Stomach (tissue), 8 donors: ENCODE measurements at regions not wholly inside any gene's neighbourhood (a gene's known extent, or its start where the extent isn't known, plus 50 kb on each side); places are given as distances from the start of the nearest gene placed in this dataset.

Experiments
- DNase-seq, 2 donors: peaks; one replicate each; pipeline versions ENCODE4 v3.0.0 to v3.0.0-alpha.2; 2013 to 2019
- H3K27ac ChIP-seq, 5 donors: fragments of 200-600 bp in 4 of 5; sonication (generic) in 4 of 5; one replicate each; pipeline ENCODE4 v1.5.1; 2013 to 2019; ENCODE audit warnings: mild to moderate bottlenecking in 1 of 5, moderate library complexity in 1 of 5
- H3K27me3 ChIP-seq, 3 donors: fragments of 200-600 bp; sonication (generic); one replicate each; pipeline ENCODE4 v1.5.1; 2017 to 2019; ENCODE audit warnings: mixed run types in 1 of 3
- H3K36me3 ChIP-seq, 4 donors: fragments of 200-600 bp; sonication (generic); 1 replicate in 3 of 4; 2 replicates in 1 of 4; pipeline ENCODE4 v1.5.1; 2016 to 2019
- H3K4me1 ChIP-seq, 4 donors: fragments of 200-600 bp; sonication (generic); one replicate each; pipeline ENCODE4 v1.5.1; 2016 to 2019
- H3K4me3 ChIP-seq, 4 donors: fragments of 200-600 bp; sonication (generic) in 3 of 4; one replicate each; pipeline ENCODE4 v1.5.1; 2016 to 2019; ENCODE audit warnings: mild to moderate bottlenecking in 1 of 4
- H3K9me3 ChIP-seq, 4 donors: fragments of 200-600 bp; sonication (generic); one replicate each; pipeline ENCODE4 v1.5.1; 2016 to 2019
- CTCF ChIP-seq, 7 experiments: fragments of 450-650 bp in 4 of 7; fragments of 200-600 bp in 3 of 7; sonication (generic) in 3 of 7; IDR thresholded peaks; one replicate each; pipeline ENCODE4 v1.5.1; 2016 to 2019; ENCODE audit warnings: antibody characterized with exemption in 7 of 7, control low read depth in 2 of 7, mild to moderate bottlenecking in 1 of 7
- EP300 ChIP-seq: sonication (generic); formaldehyde crosslinking; IDR thresholded peaks from one replicate; pipeline ENCODE4 v1.6.1; 2017; ENCODE audit warnings: antibody characterized with exemption
- POLR2A ChIP-seq, 4 donors: fragments of 450-650 bp; IDR thresholded peaks; one replicate each; pipeline ENCODE4 v1.6.1; 2016; ENCODE audit warnings: antibody characterized with exemption in 4 of 4, control low read depth in 2 of 4, mild to moderate bottlenecking in 1 of 4, moderate library complexity in 1 of 4
- POLR2AphosphoS5 ChIP-seq, 3 donors: sonication (generic); formaldehyde crosslinking; IDR thresholded peaks; one replicate each; pipeline ENCODE4 v1.6.1; 2016; ENCODE audit warnings: antibody characterized with exemption in 3 of 3
- WGBS, 5 donors: extraction: QIAGEN DNeasy Blood & Tissue Kit in 3 of 5; methylation state at CpG; one replicate each; pipeline versions ENCODE4 v1.1.5 to v1.1.7; 2013 to 2018; 5-methylcytosine and 5-hydroxymethylcytosine counted together
- intact Hi-C: fragments of 100-400 bp; cut with DNase I; formaldehyde crosslinking; loops from one replicate; pipeline ENCODE4 v1.15.1; 2023; ENCODE audit warnings: low total_unique reads
- donor health status: healthy with polysubstance abuse.
- donor health status: Bipolar disorder and iron deficiency.
- donor health status: healthy.

- Histone ChIP-seq H3K9me3 (peaks cover 0 to 14% (median 12%) of the 10 kb centered on the region in 4 donors), H3K4me1 (no peaks in the 10 kb centered on the region), H3K4me3 (no peak overlapping the region), H3K36me3 (no peaks in the 10 kb centered on the region), H3K27ac (no peak overlapping the region), H3K27me3 (no peaks in the 10 kb centered on the region)
- intact Hi-C loops: no loop called here
- WGBS, 5 donors: 34 to 69% (median 53%) methylated on average over 2 of the region's 2 CpGs
- no peak for TF ChIP-seq POLR2AphosphoS5 (IDR thresholded peaks at IDR 0.05)
- no peak for TF ChIP-seq POLR2A (IDR thresholded peaks at IDR 0.05)
- TF ChIP-seq CTCF (IDR thresholded peaks at IDR 0.05): no peak
- no peak for TF ChIP-seq EP300
- no peak for DNase-seq
These were observed 1491.0 kb downstream of the SI start for GRCh38 chr3:163587342-163587741.

GRCh38 chr3:163582967-163583366 is 1495.3 kb downstream of the SI start:
- H3K36me3 ChIP-seq: no peaks in the 10 kb centered on the region
- no peaks in the 10 kb centered on the region for H3K27me3 ChIP-seq
- no peak overlapping the region for H3K27ac ChIP-seq
- H3K4me3 ChIP-seq: no peak overlapping the region
- 76 to 95% (median 86%) methylated on average over 1 of the region's 1 CpG for WGBS, 5 donors
- TF ChIP-seq EP300 (no peak), POLR2AphosphoS5 (IDR thresholded peaks at IDR 0.05) (no peak), CTCF (IDR thresholded peaks at IDR 0.05) (no peak), POLR2A (IDR thresholded peaks at IDR 0.05) (no peak)
- no peak for DNase-seq
- peaks cover 0 to 14% (median 12%) of the 10 kb centered on the region in 4 donors for H3K9me3 ChIP-seq
- intact Hi-C loops: no loop called here
- H3K4me1 ChIP-seq: no peaks in the 10 kb centered on the region

GRCh38 chr3:163577271-163577670 is 1501.0 kb downstream of the SI start:
- H3K4me1 ChIP-seq: no peaks in the 10 kb centered on the region
- DNase-seq: no peak
- no peak overlapping the region for H3K4me3 ChIP-seq
- H3K27ac ChIP-seq: no peak overlapping the region
- whole genome bisulfite sequencing, 5 donors: 63 to 77% (median 69%) methylated on average over 3 of the region's 3 CpGs
- H3K27me3 ChIP-seq: no peaks in the 10 kb centered on the region
- no peak for TF ChIP-seq EP300
- TF ChIP-seq CTCF (IDR thresholded peaks at IDR 0.05): no peak
- TF ChIP-seq POLR2AphosphoS5 (IDR thresholded peaks at IDR 0.05): no peak
- no peak for TF ChIP-seq POLR2A (IDR thresholded peaks at IDR 0.05)
- intact Hi-C loops: no loop called here
- no peaks in the 10 kb centered on the region for H3K36me3 ChIP-seq
- H3K9me3 ChIP-seq: peaks cover 0 to 6% (median 2%) of the 10 kb centered on the region in 4 donors

DNA sequence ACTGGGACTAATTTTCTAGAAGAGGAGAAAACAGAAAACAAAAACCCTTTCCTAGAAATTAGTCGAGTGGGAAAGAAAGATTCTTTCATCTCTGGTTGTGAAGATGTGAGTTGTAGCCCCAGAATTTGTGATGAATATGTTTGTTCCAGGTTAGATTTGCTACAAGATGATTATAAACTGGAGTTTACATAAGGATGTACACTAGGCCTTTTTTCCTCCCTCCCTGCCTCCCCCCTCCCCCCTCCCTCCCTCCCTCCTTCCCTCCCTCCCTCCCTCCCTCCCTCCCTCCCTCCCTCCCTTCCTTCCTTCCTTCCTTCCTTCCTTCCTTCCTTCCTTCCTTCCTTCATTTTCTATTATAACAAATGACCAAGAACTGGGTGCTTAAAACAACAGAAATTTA is 1502.0 kb downstream of the SI start:
- no peak overlapping the region for H3K27ac ChIP-seq
- peaks cover 0 to 14% (median 3%) of the 10 kb centered on the region in 4 donors for H3K9me3 ChIP-seq
- H3K4me3 ChIP-seq: no peak overlapping the region
- no peaks in the 10 kb centered on the region for H3K4me1 ChIP-seq
- WGBS, 5 donors: 37 to 69% (median 59%) methylated on average over 1 of the region's 1 CpG
- no peaks in the 10 kb centered on the region for H3K27me3 ChIP-seq
- no peaks in the 10 kb centered on the region for H3K36me3 ChIP-seq
- intact Hi-C loops: no loop called here
- TF ChIP-seq POLR2AphosphoS5 (IDR thresholded peaks at IDR 0.05): no peak
- no peak for TF ChIP-seq CTCF (IDR thresholded peaks at IDR 0.05)
- no peak for TF ChIP-seq POLR2A (IDR thresholded peaks at IDR 0.05)
- TF ChIP-seq EP300: no peak
- DNase-seq: no peak
